Cardiac muscle cell (in vitro differentiated cells and primary cell): ENCODE measurements at regions not wholly inside any gene's neighbourhood (a gene's known extent, or its start where the extent isn't known, plus 50 kb on each side); places are given as distances from the start of the nearest gene placed in this dataset.

Experiments
- DNase-seq, 2 donors: peaks; one replicate each; pipeline versions ENCODE4 v3.0.0 to v3.0.0-alpha.2; 2010 to 2017; ENCODE audit warnings: low read depth in 1 of 2, low spot score in 1 of 2
- H3K27ac ChIP-seq: fragments of 200-600 bp; sonication (generic); 2 replicates; pipeline ENCODE4 v1.5.1; 2016
- H3K27me3 ChIP-seq: fragments of 200-600 bp; sonication (generic); 2 replicates; pipeline ENCODE4 v1.6.0; 2016; ENCODE audit warnings: control low read depth
- H3K36me3 ChIP-seq: fragments of 200-600 bp; sonication (generic); 2 replicates; pipeline ENCODE4 v1.5.1; 2016; ENCODE audit warnings: control low read depth
- H3K4me1 ChIP-seq: fragments of 200-600 bp; sonication (generic); 2 replicates; pipeline ENCODE4 v1.8.1; 2017; ENCODE audit warnings: low read depth, mild to moderate bottlenecking, mixed run types
- H3K4me3 ChIP-seq: fragments of 200-600 bp; sonication (generic); 2 replicates; pipeline ENCODE4 v1.5.1; 2016; ENCODE audit warnings: mild to moderate bottlenecking
- H3K9me3 ChIP-seq: fragments of 200-600 bp; sonication (generic); 2 replicates; pipeline ENCODE4 v1.5.1; 2017; ENCODE audit warnings: low read depth, mild to moderate bottlenecking, control low read depth
- TF ChIP-seq, protein P1 (sequence below): IDR thresholded peaks from 2 replicates; pipeline ENCODE4 v1.5.1; 2012; ENCODE audit warnings: low read depth, mild to moderate bottlenecking, low read length

DNA sequence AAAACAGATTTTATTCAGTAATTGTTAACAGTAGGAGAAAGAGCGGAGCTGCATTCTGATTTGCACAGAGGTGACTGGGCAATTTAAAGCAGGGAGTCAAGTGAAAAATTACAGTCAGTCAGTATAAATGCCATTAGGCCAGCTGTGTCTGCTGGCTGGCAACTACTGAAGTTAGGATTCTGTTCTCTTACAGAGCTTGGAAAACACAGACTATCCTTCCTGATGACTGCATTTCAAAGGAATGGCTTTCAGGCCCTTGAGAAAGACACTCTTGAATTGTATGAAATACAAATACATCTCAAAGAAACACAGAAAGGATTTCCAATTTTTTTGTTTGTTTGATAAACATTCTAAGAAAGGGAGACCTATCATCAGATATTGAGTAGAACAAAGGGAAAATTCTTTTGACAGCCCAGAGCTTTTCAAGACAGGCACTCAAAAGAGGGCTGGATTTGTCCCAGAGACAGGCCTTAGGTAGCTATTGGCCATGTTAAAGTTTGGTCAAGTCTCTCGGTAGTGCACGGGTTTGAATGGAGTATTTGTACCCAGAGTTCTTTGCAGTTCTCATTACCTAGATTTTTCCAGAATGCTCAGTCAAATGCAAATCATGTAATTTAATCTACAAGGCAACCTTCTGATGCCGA lies 551.2 kb upstream of the CCDC54 start:
- Histone ChIP-seq H3K4me1 (no peaks in the 10 kb centered on the region), H3K27me3 (no peaks in the 10 kb centered on the region), H3K27ac (no peak overlapping the region), H3K4me3 (no peak overlapping the region), H3K36me3 (no peaks in the 10 kb centered on the region), H3K9me3 (no peaks in the 10 kb centered on the region)
- peak in 1 of 2 donors; percentile 72 for DNase-seq
- TF ChIP-seq, protein P1, sequence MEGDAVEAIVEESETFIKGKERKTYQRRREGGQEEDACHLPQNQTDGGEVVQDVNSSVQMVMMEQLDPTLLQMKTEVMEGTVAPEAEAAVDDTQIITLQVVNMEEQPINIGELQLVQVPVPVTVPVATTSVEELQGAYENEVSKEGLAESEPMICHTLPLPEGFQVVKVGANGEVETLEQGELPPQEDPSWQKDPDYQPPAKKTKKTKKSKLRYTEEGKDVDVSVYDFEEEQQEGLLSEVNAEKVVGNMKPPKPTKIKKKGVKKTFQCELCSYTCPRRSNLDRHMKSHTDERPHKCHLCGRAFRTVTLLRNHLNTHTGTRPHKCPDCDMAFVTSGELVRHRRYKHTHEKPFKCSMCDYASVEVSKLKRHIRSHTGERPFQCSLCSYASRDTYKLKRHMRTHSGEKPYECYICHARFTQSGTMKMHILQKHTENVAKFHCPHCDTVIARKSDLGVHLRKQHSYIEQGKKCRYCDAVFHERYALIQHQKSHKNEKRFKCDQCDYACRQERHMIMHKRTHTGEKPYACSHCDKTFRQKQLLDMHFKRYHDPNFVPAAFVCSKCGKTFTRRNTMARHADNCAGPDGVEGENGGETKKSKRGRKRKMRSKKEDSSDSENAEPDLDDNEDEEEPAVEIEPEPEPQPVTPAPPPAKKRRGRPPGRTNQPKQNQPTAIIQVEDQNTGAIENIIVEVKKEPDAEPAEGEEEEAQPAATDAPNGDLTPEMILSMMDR: no peak

DNA sequence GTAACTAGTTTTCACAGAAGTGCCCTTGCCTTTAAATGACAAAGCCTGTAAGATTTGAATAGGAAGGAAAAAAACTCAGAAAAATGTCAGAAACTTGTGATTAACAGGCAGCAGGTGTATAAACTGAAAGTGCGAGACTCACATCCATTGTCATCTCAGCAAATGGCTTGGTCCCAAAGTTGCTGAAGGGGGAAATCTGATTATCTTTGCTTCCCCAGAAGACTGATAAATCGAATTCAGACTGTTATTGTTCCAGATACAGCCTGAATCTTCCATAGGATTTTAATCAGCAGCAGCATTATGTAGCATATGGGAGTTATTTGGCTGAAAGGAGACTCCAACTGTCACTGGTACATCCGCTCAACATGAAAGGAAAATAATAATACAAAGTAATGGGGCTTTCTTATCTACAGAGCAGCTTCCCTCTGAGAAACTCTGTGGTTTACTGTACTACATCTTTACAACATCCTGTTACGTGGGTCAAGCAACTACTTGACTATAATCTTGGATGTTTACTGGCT lies 550.4 kb upstream of the CCDC54 start:
- DNase-seq: peak in 1 of 2 donors; percentile 86
- H3K27ac ChIP-seq: no peak overlapping the region
- no peaks in the 10 kb centered on the region for H3K36me3 ChIP-seq
- no peak overlapping the region for H3K4me3 ChIP-seq
- TF ChIP-seq, protein P1: no peak
- no peaks in the 10 kb centered on the region for H3K27me3 ChIP-seq
- no peaks in the 10 kb centered on the region for H3K4me1 ChIP-seq
- no peaks in the 10 kb centered on the region for H3K9me3 ChIP-seq

DNA sequence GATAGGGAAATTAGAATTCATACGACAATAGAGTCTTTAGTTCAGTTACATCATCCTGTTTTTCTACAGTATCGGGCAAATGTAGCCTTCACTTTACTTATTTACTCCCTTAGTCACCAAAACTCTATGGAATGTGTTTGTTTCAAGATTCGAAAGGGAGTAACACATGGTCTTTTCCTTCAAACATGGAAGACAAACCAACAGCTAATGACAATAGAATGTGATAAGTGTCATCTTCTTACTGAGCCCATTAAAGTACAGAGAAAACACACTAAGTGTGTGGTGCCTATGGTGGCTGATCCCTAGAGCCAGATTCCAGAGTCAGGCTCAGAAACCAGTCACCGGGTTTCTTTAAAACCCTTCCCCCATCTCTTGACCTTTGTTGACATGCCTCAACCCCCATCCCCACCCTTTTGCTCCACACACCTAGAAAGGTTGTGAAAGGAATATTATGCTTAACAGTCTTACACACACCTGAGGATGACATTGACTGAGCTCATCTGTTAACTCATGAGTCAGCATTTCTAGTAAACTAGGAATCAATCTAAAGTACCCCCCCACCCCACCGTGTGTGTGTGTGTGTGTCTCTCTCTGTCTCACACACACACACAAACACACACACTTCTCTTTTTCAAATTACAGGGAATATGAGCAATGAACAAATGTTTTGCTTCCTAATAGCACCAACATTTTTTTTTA lies 549.6 kb upstream of the CCDC54 start:
- no peak overlapping the region for H3K27ac ChIP-seq

DNA sequence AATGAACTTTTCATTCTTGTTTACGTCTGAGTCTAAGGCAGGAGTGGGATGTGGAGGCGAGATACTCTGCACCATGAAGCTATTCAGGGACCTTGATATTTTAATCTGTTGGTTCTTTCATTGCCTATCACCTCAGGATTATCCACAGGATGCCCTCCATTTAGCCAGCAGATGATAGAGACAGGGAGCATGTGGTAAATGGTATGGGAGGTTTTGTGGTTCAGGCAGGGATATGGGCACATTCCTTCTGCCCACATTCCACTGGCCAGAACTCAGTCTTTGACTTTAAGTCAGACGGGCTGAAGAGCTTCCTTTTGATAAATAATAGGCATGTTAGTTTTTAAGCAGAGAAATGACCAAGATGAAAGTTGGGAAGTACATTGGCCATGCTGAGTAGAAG lies 548.0 kb upstream of the CCDC54 start:
- Histone ChIP-seq H3K27me3 (no peaks in the 10 kb centered on the region), H3K4me1 (no peaks in the 10 kb centered on the region), H3K27ac (no peak overlapping the region), H3K36me3 (no peaks in the 10 kb centered on the region), H3K9me3 (no peaks in the 10 kb centered on the region), H3K4me3 (no peak overlapping the region)
- TF ChIP-seq, protein P1: no peak
- peak in 1 of 2 donors; percentile 70 for DNase-seq

More for the DNA sequence above, 549.6 kb upstream of the CCDC54 start:
- no peaks in the 10 kb centered on the region for H3K9me3 ChIP-seq
- H3K36me3 ChIP-seq: no peaks in the 10 kb centered on the region
- DNase-seq: peak in 1 of 2 donors; percentile 62
- no peaks in the 10 kb centered on the region for H3K4me1 ChIP-seq
- no peaks in the 10 kb centered on the region for H3K27me3 ChIP-seq
- TF ChIP-seq, protein P1: no peak
- H3K4me3 ChIP-seq: no peak overlapping the region

DNA sequence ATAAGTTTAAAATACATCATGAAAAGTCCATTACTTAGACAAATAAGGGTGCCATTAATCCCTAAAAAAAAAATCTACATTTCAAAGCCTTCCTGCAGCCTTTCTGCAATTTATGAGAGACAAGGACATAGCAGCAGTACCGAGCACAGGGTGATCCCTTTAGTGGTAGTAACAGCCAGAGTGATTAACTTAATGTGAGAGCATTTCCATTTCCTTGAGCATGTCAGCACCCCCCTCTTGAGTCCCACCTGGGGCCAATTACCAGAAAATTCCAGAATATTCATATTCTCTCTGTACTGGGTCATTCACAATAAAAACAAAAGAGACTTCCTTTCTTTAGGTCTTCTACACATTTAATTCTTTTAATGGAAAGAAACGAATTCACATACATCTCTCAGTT lies 546.9 kb upstream of the CCDC54 start:
- no peak for DNase-seq
- TF ChIP-seq, protein P1: no peak
- Histone ChIP-seq H3K36me3 (no peaks in the 10 kb centered on the region), H3K4me3 (no peak overlapping the region), H3K9me3 (no peaks in the 10 kb centered on the region), H3K27me3 (no peaks in the 10 kb centered on the region), H3K27ac (no peak overlapping the region), H3K4me1 (no peaks in the 10 kb centered on the region)
